SK-N-SH (cell line): ENCODE measurements at regions not wholly inside any gene's neighbourhood (a gene's known extent, or its start where the extent isn't known, plus 50 kb on each side); places are given as distances from the start of the nearest gene placed in this dataset.

Source experiments
- CTCF ChIP-seq: fragments of 200-600 bp; sonication (generic); IDR thresholded peaks from 2 replicates; pipeline ENCODE4 v1.6.1; 2017; ENCODE audit warnings: antibody characterized with exemption, mild to moderate bottlenecking, moderate library complexity
- EP300 ChIP-seq, 2 experiments: IDR thresholded peaks; 2 replicates each; pipeline versions ENCODE4 v1.4.0 to v1.6.1; 2012; ENCODE audit warnings: borderline replicate concordance in 1 of 2, low read depth in 1 of 2, low read length in 1 of 2
- EZH2phosphoT487 ChIP-seq: fragments of 200-600 bp; sonication (generic); IDR thresholded peaks from 2 replicates; pipeline ENCODE4 v1.6.1; 2017; ENCODE audit warnings: low read depth, mixed run types, mild to moderate bottlenecking, antibody characterized with exemption, moderate library complexity, borderline replicate concordance
- MEF2A ChIP-seq: IDR thresholded peaks from 2 replicates; pipeline ENCODE4 v1.4.0; 2012; ENCODE audit warnings: low read depth, borderline replicate concordance
- NRF1 ChIP-seq: IDR thresholded peaks from 2 replicates; pipeline ENCODE4 v1.6.1; 2012; ENCODE audit warnings: low read depth, mild to moderate bottlenecking, low read length
- PBX3 ChIP-seq: IDR thresholded peaks from 2 replicates; pipeline ENCODE4; 2012
- POLR2AphosphoS5 ChIP-seq: IDR thresholded peaks from 2 replicates; pipeline ENCODE4 v1.6.1; 2012; ENCODE audit warnings: low read depth, low read length

GRCh38 chr1:22207511-22208267, 64.8 kb upstream of the WNT4 start:
- TF ChIP-seq PBX3, result no peak
- no peak for TF ChIP-seq CTCF
- TF ChIP-seq EP300 (IDR thresholded peaks at IDR 0.05; ENCODE audit: borderline replicate concordance in 1 of 2, low read depth in 1 of 2, low read length in 1 of 2), result no peak
- TF ChIP-seq MEF2A, result no peak
- no peak for TF ChIP-seq POLR2AphosphoS5
- TF ChIP-seq NRF1, result no peak
- no peak for TF ChIP-seq EZH2phosphoT487
